ENCODE measurements at regions not wholly inside any gene's neighbourhood (a gene's known extent, or its start where the extent isn't known, plus 50 kb on each side); places are given as distances from the start of the nearest gene placed in this dataset.

DNA sequence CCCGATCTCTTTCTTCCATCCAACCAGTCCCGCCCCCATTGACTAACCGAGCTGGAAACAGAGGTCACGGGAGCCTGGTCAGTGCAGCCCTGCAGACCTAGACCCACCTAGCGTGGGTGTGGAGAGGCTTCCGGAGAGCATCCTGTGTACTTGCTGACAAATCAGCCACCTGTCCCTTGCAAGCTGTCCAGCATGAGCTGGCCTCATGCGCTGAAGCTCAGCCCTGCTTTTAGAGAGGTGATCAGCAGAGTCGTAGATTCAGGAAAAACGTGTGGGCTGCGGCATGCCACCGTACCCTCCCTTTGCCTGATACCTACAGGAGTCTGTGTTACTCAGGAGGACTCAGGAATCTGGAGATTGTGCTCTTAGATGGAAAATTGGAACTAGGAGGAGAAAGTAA lies 80.3 kb upstream of the UQCRFS1 start:
- no peak for DNase-seq

GRCh38 chr19:29293736-29294342 lies 80.9 kb upstream of the UQCRFS1 start:
- DNase-seq, result no peak

DNA sequence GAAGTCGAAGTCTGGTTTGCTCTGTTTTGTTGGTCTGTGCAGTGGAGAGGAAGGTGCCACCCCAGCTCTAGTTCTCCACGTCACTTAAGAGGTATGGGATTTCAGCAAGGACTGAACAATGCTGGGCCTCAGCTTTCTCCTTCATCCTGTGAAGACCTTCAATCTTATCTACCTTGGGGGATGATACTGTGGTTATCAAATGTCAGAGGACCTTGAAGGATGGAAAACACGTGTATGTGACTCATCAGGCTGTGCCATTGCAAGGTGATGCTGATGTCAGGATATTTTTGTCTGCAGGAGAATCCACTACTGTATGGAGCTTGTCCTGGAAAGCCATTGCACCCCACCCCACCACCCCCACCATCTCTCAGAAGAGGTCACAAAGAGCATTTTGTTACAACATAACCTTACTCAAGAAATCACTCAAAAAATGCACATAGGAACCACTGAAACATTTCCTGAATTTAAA lies 81.4 kb upstream of the UQCRFS1 start:
- DNase-seq, result no peak

DNA sequence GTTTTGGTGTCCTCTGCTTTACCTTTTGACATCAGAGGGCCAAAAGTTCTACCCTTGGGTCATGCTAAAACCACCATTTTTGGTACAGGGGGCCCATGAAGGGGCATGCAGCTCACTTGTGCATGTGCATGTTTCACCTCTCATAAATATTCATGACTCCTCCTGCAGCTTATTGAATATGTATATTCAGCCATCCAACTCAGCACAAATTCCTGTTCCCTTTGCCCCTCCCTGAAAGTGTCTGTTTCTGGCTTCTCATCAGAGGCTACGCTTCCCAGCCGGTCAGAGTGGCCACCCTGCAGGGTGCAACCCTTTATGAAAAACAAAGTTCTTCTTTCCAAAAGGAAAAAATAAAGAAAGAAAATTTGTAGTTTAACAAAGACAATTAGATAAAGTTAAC lies 82.3 kb upstream of the UQCRFS1 start:
- no peak for DNase-seq

DNA sequence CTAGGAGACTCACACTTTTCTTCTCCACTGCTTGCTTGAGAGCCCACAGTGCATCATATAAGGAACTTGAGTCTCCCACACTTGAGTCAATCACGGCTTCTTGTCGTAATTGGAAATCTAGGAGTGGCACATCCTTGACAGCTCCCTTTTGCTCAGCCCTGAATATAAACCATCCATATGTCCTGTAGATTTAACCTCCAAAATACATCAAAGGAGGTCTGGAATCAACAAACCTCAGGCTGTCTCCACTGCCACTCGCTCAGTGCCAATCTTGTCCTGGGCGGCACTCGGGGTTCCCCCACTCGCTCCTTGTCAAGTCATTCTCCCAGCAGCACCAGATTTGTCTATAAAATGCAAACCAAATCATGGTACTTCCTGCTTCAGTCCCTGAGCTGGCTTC lies 84.4 kb upstream of the UQCRFS1 start:
- no peak for DNase-seq

GRCh38 chr19:29299416-29300380 lies 86.7 kb upstream of the UQCRFS1 start:
- DNase-seq, result no peak

GRCh38 chr19:29302002-29302928 lies 89.3 kb upstream of the UQCRFS1 start:
- DNase-seq, result no peak

GRCh38 chr19:29303069-29303718 lies 90.2 kb upstream of the UQCRFS1 start:
- no peak for DNase-seq

DNA sequence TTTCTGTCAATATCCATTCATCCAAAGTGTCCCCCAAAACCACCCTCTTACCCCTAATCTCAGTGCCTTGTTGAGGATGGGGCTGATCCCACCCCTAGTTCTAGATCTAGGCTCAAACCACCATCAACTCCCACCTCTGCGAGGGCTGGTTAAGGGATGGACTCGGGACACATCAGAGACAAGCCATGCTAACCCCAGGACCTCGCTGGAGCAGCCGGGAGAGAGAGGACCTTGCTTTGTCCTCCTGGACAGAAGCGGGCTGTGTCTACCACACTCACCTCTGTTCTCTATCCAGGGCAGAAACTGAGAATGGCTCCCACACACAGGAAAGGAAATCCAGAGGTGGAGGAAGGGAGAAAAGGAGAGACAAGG lies 90.8 kb upstream of the UQCRFS1 start:
- no peak for DNase-seq

GRCh38 chr19:29305268-29305667 lies 92.3 kb upstream of the UQCRFS1 start:
- DNase-seq, result no peak

- no peak for DNase-seq
Observed at GRCh38 chr19:29308977-29309590, 96.1 kb upstream of the UQCRFS1 start.

- DNase-seq, result no peak
Observed at GRCh38 chr19:29309637-29310036, 96.7 kb upstream of the UQCRFS1 start.

DNA sequence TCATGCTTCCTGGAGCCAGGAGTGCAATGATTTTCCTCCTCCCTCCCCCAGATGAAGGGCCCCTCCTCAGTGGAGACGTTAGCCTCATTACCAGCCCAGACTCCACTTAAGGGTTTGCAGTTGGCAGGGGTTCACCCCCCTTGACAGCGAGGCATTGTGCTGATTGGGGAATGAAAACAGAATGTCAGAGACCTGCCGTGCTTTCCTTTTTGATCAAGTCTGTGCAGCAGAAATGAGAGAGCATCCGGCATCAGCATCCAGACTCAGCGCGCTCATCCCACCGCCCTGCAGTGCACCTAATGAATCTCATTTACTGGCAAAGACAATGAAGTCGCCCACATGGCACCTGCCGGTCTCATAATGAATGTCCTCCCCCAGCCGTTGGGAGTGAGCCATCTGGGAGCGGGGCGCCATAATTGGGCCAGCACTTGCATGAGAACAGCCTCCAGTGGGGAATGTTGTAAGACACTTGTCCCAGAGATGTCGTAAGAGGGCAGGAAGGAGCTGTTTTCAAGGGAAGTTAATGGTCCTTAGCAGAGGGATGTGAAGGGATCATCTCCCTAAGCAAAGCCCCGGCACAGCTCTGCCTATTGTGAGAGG lies 98.3 kb upstream of the UQCRFS1 start:
- no peak for DNase-seq

DNA sequence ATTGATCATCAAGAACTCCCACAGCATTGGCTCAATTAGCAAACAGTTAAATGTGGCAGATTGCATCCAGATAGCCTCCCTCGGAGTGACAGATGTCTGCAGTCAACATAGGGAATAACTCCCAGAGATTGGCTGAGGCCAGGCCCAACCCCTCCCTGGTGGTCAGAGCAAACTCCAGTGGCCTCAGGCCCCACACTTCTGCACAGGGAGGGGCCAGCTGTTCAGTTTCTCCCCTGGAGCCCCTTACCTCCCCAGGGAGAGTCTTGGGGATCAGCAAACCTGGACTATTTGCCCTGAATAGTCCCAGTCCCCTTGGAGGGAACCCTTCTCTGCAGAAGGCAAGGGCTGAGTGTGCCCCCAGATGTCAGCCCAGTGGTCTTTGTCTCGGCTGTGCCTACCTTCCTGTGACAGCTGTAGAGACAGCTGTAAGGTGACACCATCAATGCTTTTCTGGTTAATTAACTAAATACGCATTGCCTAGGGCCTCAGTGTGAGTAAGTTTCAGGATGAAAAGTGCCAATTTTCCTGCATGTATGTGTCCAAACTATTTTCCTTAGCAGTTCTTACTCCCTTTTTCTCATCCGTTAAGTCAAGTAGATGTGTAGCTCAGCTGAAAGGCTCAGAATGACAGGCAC lies 102.7 kb upstream of the UQCRFS1 start:
- DNase-seq, result no peak

DNA sequence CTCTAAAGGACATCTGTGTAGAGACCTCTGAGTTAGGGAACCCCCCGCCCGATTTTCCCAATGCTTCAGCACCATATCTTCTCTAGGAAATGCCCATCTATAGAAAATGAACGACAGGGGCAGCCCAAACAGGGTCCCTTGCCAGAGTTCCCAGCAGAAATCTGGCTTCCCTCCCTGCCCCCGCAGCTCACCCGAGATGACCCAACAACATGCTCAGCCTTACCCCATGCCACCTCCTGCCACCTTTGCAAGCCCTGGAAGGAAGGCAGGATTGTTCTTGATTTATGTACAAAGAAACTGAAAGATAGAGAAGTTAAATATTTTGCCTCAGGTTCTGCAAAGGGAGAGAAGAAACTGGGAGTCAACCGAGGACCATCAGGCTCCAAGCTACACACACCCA lies 105.6 kb upstream of the UQCRFS1 start:
- DNase-seq, result no peak

- DNase-seq, result no peak
Observed at GRCh38 chr19:29320086-29320485, 107.1 kb upstream of the UQCRFS1 start.

DNA sequence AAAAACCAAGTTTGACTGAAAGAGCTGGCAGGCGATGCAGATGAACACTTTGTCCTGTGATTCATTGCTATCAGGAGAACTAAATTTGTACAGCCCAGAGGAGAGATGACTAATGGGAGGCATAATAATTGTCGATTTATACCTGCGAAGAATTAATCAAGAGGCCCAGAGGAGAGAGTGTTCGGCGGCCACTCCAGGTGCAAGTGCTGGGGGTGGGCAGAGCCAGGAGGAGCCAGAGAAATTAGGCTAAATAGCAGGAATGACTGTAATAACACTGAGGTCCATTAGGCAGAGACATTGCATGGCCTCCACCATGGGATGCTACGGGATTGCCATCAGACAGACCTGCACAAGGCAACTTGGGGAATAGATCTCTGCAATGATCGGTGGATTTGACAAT lies 107.7 kb upstream of the UQCRFS1 start:
- no peak for DNase-seq

GRCh38 chr19:29321116-29321515 lies 108.2 kb upstream of the UQCRFS1 start:
- DNase-seq, result no peak

- no peak for DNase-seq
Observed at GRCh38 chr19:29323021-29323430, 110.1 kb upstream of the UQCRFS1 start.

GRCh38 chr19:29323440-29324290 lies 110.7 kb upstream of the UQCRFS1 start:
- no peak for DNase-seq

Data from activated CD8-positive, alpha-beta memory T cell treated with anti-CD3 and anti-CD28 coated beads, Interleukin-2, amount 50 U/mL, for 48 hours (primary cell).